GM21717 (cell line): ENCODE measurements at regions not wholly inside any gene's neighbourhood (a gene's known extent, or its start where the extent isn't known, plus 50 kb on each side); places are given as distances from the start of the nearest gene placed in this dataset.

ENCODE experiments used
- ATAC-seq: cut with Tn5 transposase; IDR thresholded peaks from one replicate; pipeline ENCODE4 v1.9.1; 2021; ENCODE audit warnings: mild to moderate bottlenecking, moderate library complexity; ENCODE audit not compliant: unreplicated experiment

- no peak for ATAC-seq
These were observed 356.8 kb upstream of the ARID1B start for GRCh38 chr6:156420172-156420993.

GRCh38 chr6:156419594-156419993 is 357.6 kb upstream of the ARID1B start:
- no peak for ATAC-seq

DNA sequence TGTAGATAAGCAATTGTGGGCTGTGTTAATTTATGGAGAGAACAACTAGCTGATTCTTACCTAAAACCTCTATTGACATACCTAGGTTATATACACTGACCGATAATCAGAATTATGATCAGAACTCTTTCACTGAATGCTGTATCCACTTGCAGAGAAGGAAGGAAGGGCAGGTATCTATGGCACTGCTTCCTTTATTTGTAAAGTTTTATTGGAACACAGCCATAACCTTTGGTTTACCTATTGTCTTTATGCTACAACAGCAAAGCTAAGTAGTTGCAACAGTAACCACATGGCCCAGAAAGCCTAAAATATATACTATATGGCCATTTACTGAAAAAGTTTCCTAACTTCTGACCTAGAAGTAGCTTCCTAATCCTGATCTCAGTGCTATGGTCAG is 358.9 kb upstream of the ARID1B start:
- ATAC-seq = no peak

DNA sequence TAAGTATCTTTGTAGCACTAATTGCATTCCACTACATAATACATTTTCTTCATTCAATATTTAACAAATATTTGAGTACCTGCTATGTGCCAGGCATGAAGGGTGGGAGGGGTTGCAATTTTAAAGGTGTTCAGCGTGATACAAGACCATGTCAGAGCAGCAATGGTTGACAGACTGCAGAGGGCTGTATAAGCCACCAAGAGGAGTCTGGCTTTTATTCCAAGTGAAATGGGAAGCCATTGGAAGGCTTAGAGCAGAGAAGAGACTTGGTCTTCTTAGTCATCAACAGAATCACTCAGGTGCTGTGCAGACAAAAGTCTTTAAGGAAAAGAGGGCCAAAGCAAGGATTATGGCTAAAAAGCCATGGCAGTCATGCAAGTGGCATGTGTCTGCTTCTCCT is 360.8 kb upstream of the ARID1B start:
- no peak for ATAC-seq

- no peak for ATAC-seq
These were observed 364.0 kb upstream of the ARID1B start for GRCh38 chr6:156413154-156413553.

DNA sequence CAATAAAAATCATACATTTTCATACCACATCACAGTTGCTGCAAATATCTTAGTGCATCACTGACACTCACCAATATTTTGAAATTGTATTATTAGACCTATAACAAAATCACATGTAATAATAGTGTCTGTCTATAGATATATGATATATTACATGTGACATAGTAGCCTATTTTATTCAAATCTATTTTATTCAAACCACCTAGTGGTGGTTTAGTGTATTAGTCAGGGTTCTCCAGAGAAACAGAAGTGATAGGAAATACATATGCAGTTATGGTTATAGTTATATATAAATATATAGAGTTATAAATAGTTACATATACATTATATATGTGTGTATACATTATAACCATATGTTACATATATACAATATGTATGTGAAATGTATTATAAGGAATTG is 366.5 kb upstream of the ARID1B start:
- ATAC-seq = no peak

- no peak for ATAC-seq
These were observed 368.5 kb upstream of the ARID1B start for GRCh38 chr6:156408655-156409054.

DNA sequence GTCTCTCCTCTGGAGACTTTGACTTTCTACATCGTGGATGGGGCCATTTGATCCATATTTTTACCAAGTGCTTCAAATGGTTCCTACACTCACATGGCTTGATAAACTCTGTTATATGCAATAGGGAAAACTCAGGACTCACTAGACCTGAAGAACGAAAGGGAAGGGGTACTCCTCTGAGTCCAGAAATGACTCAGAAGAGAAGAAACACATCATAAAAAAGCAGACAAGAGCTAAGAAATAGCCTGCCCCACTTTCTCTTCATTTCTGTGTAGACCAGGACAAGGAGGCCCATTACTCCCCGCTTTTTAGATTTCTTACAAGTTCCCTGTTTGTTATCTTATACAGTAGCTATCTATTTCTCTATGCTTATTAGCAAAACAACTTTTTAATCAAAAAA is 369.8 kb upstream of the ARID1B start:
- ATAC-seq = no peak

GRCh38 chr6:156406688-156407087 is 370.5 kb upstream of the ARID1B start:
- ATAC-seq = no peak

GRCh38 chr6:156406099-156406498 is 371.1 kb upstream of the ARID1B start:
- ATAC-seq = no peak

DNA sequence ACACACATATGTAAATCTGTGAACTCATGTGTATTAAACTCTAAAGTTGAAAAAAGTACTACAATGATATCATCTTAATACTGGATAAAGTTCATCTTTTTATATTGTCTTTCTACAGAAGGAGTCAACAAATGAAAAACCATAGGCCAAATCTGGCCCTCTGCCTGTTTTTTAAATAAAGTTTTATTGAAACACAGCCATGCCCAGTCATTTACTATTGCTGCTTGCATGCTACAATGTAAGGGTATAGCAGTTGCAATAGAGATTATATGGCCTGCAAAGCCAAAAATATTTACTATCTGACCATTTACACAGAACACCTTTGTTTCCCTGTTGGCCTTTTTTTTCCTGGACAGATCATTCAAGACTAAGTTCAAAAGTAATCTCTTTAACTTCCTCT is 374.6 kb upstream of the ARID1B start:
- ATAC-seq = no peak

- ATAC-seq = no peak
These were observed 375.0 kb upstream of the ARID1B start for GRCh38 chr6:156402227-156402626.

GRCh38 chr6:156400487-156400886 is 376.7 kb upstream of the ARID1B start:
- ATAC-seq = no peak

DNA sequence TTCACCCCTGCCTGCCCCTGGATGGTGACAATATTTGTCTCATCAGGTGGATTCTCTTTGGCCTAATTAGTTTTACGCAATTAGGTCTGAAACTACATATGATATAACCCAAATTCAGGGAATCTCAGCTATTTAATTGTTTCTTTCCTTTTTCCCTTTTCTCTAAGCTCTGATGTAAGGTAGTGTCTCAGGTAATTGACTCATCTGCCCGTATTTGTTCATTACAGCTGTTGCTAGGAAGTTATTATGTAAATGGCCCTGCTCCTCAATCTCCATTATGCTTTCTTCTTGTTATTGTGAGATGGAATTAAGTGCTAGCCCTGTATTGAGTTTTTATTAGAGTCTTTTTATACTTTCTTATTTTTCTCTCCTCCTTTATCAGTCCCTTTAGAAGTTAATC is 378.2 kb upstream of the ARID1B start:
- ATAC-seq = no peak

GRCh38 chr6:156398371-156398770 is 378.8 kb upstream of the ARID1B start:
- ATAC-seq = no peak

DNA sequence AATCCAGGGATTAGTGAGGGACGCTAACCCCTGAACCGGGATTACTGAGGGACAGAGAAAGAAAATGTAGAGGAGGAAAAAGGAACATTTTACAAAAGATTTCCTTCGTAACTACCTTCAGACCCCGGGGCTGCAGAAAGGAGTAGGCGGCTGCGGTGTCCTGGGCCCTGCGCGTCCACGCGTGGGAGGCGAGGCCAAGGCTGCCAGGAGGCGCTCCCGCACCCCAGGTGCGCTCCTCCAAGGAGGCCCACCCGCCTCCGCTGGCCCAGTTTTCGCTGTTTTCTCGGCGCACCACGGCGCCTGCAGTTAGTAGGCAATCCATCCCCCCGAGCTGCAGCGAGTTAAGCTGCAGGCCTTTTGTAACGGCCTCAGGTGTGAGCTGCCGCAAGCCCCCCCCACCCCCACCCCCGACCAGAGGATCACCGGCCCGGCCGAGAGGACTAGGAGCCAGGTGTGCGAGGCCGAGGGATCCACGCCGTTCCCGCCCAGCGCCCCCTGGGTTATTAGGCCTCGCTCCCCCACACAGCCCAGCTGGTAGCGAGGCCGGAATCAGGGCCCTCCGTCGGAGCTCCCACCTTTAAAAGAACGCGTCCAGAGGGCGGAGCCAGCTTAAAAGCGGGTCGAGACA is 380.3 kb upstream of the ARID1B start:
- no peak for ATAC-seq

DNA sequence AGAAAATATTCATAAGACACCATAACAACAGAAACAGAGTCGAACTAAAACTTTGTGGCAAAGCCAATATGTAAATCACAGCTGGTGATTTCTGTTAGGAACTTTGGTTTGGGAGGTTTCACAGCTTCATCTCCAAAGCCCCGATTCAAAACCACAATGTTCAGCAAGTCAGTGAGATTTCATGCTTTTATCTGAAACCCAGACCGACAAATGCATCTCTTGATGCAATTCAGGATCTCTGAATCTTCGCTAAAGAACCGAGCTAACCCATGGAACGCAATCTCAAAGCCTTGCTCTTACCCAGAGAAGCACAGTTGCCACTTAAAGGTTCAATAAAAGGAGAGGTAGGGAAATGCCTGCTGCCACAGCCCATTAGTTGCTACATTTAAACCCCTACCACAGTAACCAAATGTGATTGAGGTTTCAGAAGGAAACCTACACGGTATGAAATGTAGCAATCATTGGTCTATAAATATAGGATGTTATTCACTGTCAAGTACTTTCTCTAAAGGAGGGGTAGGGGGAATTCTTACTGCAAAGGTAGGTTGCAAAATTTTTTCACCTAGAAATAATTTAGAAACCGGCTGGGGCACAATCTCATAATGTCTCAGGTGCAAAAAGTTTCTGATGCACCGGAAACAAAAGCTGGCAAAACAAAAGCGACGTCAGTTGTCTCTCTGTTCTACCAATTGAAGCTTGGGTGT is 381.0 kb upstream of the ARID1B start:
- ATAC-seq = peak; percentile 63

DNA sequence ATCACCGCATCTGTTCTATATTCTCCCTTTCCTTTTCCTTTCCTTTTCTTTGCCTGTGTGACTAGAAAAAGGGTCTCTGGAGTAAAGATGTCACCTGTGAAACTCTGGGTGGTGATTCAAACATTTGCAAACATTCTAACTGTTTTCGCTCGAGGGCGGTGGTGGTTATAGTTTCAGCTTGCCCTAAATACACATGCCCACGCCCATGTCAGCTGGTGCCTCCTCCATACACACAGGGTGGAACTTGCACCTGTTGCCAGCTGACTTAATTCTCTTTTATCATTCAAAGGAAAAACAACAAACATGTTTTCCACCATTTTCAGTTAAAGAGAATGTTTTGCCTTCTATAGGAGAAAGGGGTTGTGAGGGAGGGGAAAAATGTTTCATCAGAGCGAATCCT is 381.9 kb upstream of the ARID1B start:
- peak; percentile 67 for ATAC-seq

GRCh38 chr6:156392648-156393047 is 384.5 kb upstream of the ARID1B start:
- no peak for ATAC-seq

- no peak for ATAC-seq
These were observed 385.2 kb upstream of the ARID1B start for GRCh38 chr6:156391977-156392376.

DNA sequence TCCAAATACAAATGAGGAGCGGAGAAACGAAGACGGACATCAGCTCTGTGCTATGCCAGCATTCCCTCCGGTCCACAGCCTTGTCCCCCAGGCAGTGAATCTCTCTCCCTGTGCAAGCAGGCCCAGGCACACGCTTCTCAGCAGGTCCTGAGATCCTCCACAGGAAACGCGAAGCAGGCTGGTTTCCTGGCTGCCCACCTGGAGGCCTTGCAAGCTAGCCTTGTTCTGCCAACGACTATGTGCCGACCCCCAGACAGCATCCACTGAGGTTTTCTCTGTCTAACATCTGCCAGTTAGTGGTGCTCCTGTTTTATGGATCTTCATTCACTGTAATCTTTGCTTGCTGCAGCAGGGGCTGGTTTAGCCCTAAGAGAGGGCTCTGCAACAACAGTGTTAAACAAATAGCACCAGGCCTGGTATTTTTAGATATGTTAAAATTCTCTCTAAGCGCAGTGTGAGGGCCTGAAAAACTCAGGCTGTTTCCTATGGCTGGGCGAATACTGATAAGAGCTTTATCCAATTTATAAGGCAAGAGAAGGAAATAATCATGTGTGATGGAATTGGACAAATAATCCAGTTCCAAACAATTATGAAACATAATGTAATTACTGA is 386.0 kb upstream of the ARID1B start:
- ATAC-seq = no peak

DNA sequence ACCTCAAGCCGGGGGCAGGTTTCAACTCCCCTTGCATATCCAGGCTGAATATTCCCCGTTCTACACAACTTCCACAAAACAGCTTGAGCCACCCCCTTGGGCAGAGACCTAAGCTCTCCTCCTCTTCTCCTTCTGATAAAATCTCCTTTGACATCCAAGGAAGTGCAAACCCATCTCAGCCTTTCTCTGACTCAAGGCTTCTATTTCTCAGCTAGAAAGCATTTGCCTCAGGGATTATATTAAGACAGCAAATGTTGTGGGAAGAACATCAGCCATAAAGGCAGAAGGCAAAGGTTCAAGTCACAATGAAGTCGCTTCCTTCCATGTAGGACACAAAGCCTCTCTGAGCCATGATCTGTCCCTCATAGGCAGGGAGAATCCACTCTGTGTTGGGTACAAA is 386.6 kb upstream of the ARID1B start:
- ATAC-seq = no peak
